ENCODE measurements at regions not wholly inside any gene's neighbourhood (a gene's known extent, or its start where the extent isn't known, plus 50 kb on each side); places are given as distances from the start of the nearest gene placed in this dataset.

- no peaks in the 10 kb centered on the region for H3K9me3 Mint-ChIP-seq
- no peak for DNase-seq (ENCODE audit: low spot score)
- H3K36me3 Mint-ChIP-seq (ENCODE audit: low read depth) = no peaks in the 10 kb centered on the region
- H3K27ac Mint-ChIP-seq = no peak overlapping the region
- H3K4me3 Mint-ChIP-seq = no peak overlapping the region
- H3K4me1 Mint-ChIP-seq (ENCODE audit: low read depth) = no peaks in the 10 kb centered on the region
- H3K27me3 Mint-ChIP-seq (ENCODE audit: low read depth) = peaks cover 20% of the 10 kb centered on the region
Measured at GRCh38 chr10:4256971-4257370, 472.0 kb upstream of the KLF6 start.

- DNase-seq (ENCODE audit: low spot score) = no peak
- no peaks in the 10 kb centered on the region for H3K36me3 Mint-ChIP-seq (ENCODE audit: low read depth)
- no peak overlapping the region for H3K4me3 Mint-ChIP-seq
- no peaks in the 10 kb centered on the region for H3K4me1 Mint-ChIP-seq (ENCODE audit: low read depth)
- H3K27ac Mint-ChIP-seq = no peak overlapping the region
- peaks cover 20% of the 10 kb centered on the region for H3K27me3 Mint-ChIP-seq (ENCODE audit: low read depth)
- no peaks in the 10 kb centered on the region for H3K9me3 Mint-ChIP-seq
Measured at GRCh38 chr10:4255751-4256150, 470.7 kb upstream of the KLF6 start.

- H3K27ac Mint-ChIP-seq = no peak overlapping the region
- peaks cover 4% of the 10 kb centered on the region for H3K4me1 Mint-ChIP-seq (ENCODE audit: low read depth)
- H3K4me3 Mint-ChIP-seq = no peak overlapping the region
- H3K9me3 Mint-ChIP-seq = peaks cover 7% of the 10 kb centered on the region
- peaks cover 17% of the 10 kb centered on the region for H3K27me3 Mint-ChIP-seq (ENCODE audit: low read depth)
- no peaks in the 10 kb centered on the region for H3K36me3 Mint-ChIP-seq (ENCODE audit: low read depth)
- DNase-seq (ENCODE audit: low spot score) = no peak
Measured at GRCh38 chr10:4254101-4254994, 469.3 kb upstream of the KLF6 start.

- H3K4me3 Mint-ChIP-seq = no peak overlapping the region
- peaks cover 11% of the 10 kb centered on the region for H3K27me3 Mint-ChIP-seq (ENCODE audit: low read depth)
- H3K27ac Mint-ChIP-seq = no peak overlapping the region
- no peak for DNase-seq (ENCODE audit: low spot score)
- H3K36me3 Mint-ChIP-seq (ENCODE audit: low read depth) = no peaks in the 10 kb centered on the region
- peaks cover 4% of the 10 kb centered on the region for H3K4me1 Mint-ChIP-seq (ENCODE audit: low read depth)
- H3K9me3 Mint-ChIP-seq = peaks cover 7% of the 10 kb centered on the region
Measured at GRCh38 chr10:4252701-4253100, 467.7 kb upstream of the KLF6 start.

GRCh38 chr10:4250587-4250887, 465.5 kb upstream of the KLF6 start:
- H3K27ac Mint-ChIP-seq = no peak overlapping the region
- H3K4me1 Mint-ChIP-seq (ENCODE audit: low read depth) = peaks cover 16% of the 10 kb centered on the region
- DNase-seq (ENCODE audit: low spot score) = no peak
- no peaks in the 10 kb centered on the region for H3K36me3 Mint-ChIP-seq (ENCODE audit: low read depth)
- no peak overlapping the region for H3K4me3 Mint-ChIP-seq
- H3K27me3 Mint-ChIP-seq (ENCODE audit: low read depth) = peaks cover 8% of the 10 kb centered on the region
- H3K9me3 Mint-ChIP-seq = peaks cover 7% of the 10 kb centered on the region

- no peak overlapping the region for H3K27ac Mint-ChIP-seq
- H3K27me3 Mint-ChIP-seq (ENCODE audit: low read depth) = peaks cover 4% of the 10 kb centered on the region
- H3K4me3 Mint-ChIP-seq = no peak overlapping the region
- H3K9me3 Mint-ChIP-seq = peaks cover 7% of the 10 kb centered on the region
- H3K4me1 Mint-ChIP-seq (ENCODE audit: low read depth) = peaks cover 18% of the 10 kb centered on the region
- no peaks in the 10 kb centered on the region for H3K36me3 Mint-ChIP-seq (ENCODE audit: low read depth)
- no peak for DNase-seq (ENCODE audit: low spot score)
Measured at GRCh38 chr10:4249841-4250586, 465.0 kb upstream of the KLF6 start.

GRCh38 chr10:4247379-4247778, 462.4 kb upstream of the KLF6 start:
- peaks cover 24% of the 10 kb centered on the region for H3K4me1 Mint-ChIP-seq (ENCODE audit: low read depth)
- H3K9me3 Mint-ChIP-seq = peaks cover 7% of the 10 kb centered on the region
- H3K36me3 Mint-ChIP-seq (ENCODE audit: low read depth) = no peaks in the 10 kb centered on the region
- DNase-seq (ENCODE audit: low spot score) = no peak
- no peak overlapping the region for H3K4me3 Mint-ChIP-seq
- no peaks in the 10 kb centered on the region for H3K27me3 Mint-ChIP-seq (ENCODE audit: low read depth)
- H3K27ac Mint-ChIP-seq = no peak overlapping the region

GRCh38 chr10:4246881-4247358, 461.9 kb upstream of the KLF6 start:
- Mint-ChIP-seq H3K27ac (no peak overlapping the region), H3K4me3 (no peak overlapping the region)

GRCh38 chr10:4243651-4244050, 458.6 kb upstream of the KLF6 start:
- peaks cover 24% of the 10 kb centered on the region for H3K4me1 Mint-ChIP-seq (ENCODE audit: low read depth)
- H3K36me3 Mint-ChIP-seq (ENCODE audit: low read depth) = no peaks in the 10 kb centered on the region
- H3K27ac Mint-ChIP-seq = no peak overlapping the region
- H3K4me3 Mint-ChIP-seq = no peak overlapping the region
- DNase-seq (ENCODE audit: low spot score) = peak; percentile 21
- H3K9me3 Mint-ChIP-seq = no peaks in the 10 kb centered on the region
- H3K27me3 Mint-ChIP-seq (ENCODE audit: low read depth) = peaks cover 2% of the 10 kb centered on the region

More at GRCh38 chr10:4246881-4247358, 461.9 kb upstream of the KLF6 start:
- DNase-seq (ENCODE audit: low spot score) = no peak
- peaks cover 7% of the 10 kb centered on the region for H3K9me3 Mint-ChIP-seq
- no peaks in the 10 kb centered on the region for H3K27me3 Mint-ChIP-seq (ENCODE audit: low read depth)
- H3K4me1 Mint-ChIP-seq (ENCODE audit: low read depth) = peaks cover 28% of the 10 kb centered on the region
- no peaks in the 10 kb centered on the region for H3K36me3 Mint-ChIP-seq (ENCODE audit: low read depth)

GRCh38 chr10:4243169-4243568, 458.2 kb upstream of the KLF6 start:
- H3K4me1 Mint-ChIP-seq (ENCODE audit: low read depth) = peaks cover 24% of the 10 kb centered on the region
- H3K9me3 Mint-ChIP-seq = no peaks in the 10 kb centered on the region
- H3K27ac Mint-ChIP-seq = no peak overlapping the region
- no peak for DNase-seq (ENCODE audit: low spot score)
- peaks cover 2% of the 10 kb centered on the region for H3K27me3 Mint-ChIP-seq (ENCODE audit: low read depth)
- H3K4me3 Mint-ChIP-seq = no peak overlapping the region
- H3K36me3 Mint-ChIP-seq (ENCODE audit: low read depth) = no peaks in the 10 kb centered on the region

- no peak for DNase-seq (ENCODE audit: low spot score)
- Mint-ChIP-seq H3K27ac (no peak overlapping the region), H3K4me1 (ENCODE audit: low read depth) (peaks cover 23% of the 10 kb centered on the region), H3K27me3 (ENCODE audit: low read depth) (peaks cover 2% of the 10 kb centered on the region), H3K9me3 (no peaks in the 10 kb centered on the region), H3K4me3 (no peak overlapping the region), H3K36me3 (ENCODE audit: low read depth) (no peaks in the 10 kb centered on the region)
Measured at GRCh38 chr10:4242561-4243035, 457.6 kb upstream of the KLF6 start.

GRCh38 chr10:4241724-4242345, 456.8 kb upstream of the KLF6 start:
- peaks cover 2% of the 10 kb centered on the region for H3K27me3 Mint-ChIP-seq (ENCODE audit: low read depth)
- no peak for DNase-seq (ENCODE audit: low spot score)
- no peaks in the 10 kb centered on the region for H3K9me3 Mint-ChIP-seq
- H3K4me1 Mint-ChIP-seq (ENCODE audit: low read depth) = peaks cover 19% of the 10 kb centered on the region
- H3K4me3 Mint-ChIP-seq = no peak overlapping the region
- H3K36me3 Mint-ChIP-seq (ENCODE audit: low read depth) = no peaks in the 10 kb centered on the region
- H3K27ac Mint-ChIP-seq = no peak overlapping the region

- no peak overlapping the region for H3K27ac Mint-ChIP-seq
- no peak for DNase-seq (ENCODE audit: low spot score)
- no peak overlapping the region for H3K4me3 Mint-ChIP-seq
- H3K27me3 Mint-ChIP-seq (ENCODE audit: low read depth) = peaks cover 7% of the 10 kb centered on the region
- H3K4me1 Mint-ChIP-seq (ENCODE audit: low read depth) = peaks cover 12% of the 10 kb centered on the region
- no peaks in the 10 kb centered on the region for H3K9me3 Mint-ChIP-seq
- H3K36me3 Mint-ChIP-seq (ENCODE audit: low read depth) = no peaks in the 10 kb centered on the region
Measured at GRCh38 chr10:4240608-4241197, 455.7 kb upstream of the KLF6 start.
